ENCODE measurements at regions not wholly inside any gene's neighbourhood (a gene's known extent, or its start where the extent isn't known, plus 50 kb on each side); places are given as distances from the start of the nearest gene placed in this dataset.

GRCh38 chrX:5650904-5651303, 577.8 kb downstream of the NLGN4X start:
- Histone ChIP-seq H3K4me2 (ENCODE audit: insufficient read depth, low read length) (no peak overlapping the region), H3K27me3 (ENCODE audit: control insufficient read depth in 2 of 2, insufficient read depth in 2 of 2, low read length in 2 of 2) (no peaks in the 10 kb centered on the region), H4K20me1 (replicated peaks; ENCODE audit: control insufficient read depth, insufficient read depth, low read length) (no peaks in the 10 kb centered on the region), H2AFZ (ENCODE audit: low read depth, low read length) (no peak overlapping the region), H3K9me3 (replicated peaks; ENCODE audit: control insufficient read depth, insufficient read depth, low read depth, low read length) (no peaks in the 10 kb centered on the region), H3K27ac (ENCODE audit: extremely low read depth, low read depth, low read length) (no peak overlapping the region), H3K4me1 (replicated peaks in 1 of 2; ENCODE audit: control insufficient read depth in 2 of 2, insufficient read depth in 2 of 2, low read length in 2 of 2) (no peaks in the 10 kb centered on the region), H3K36me3 (ENCODE audit: control insufficient read depth, insufficient read depth, low read length) (no peaks in the 10 kb centered on the region), H3K79me2 (ENCODE audit: control insufficient read depth, insufficient read depth, low read length) (no peaks in the 10 kb centered on the region), H3K4me3 (no peak overlapping the region), H3K9ac (ENCODE audit: insufficient read depth in 1 of 2, low read depth in 2 of 2, low read length in 2 of 2) (no peak overlapping the region), H3K9me1 (ENCODE audit: control insufficient read depth, insufficient read depth, low read length) (no peaks in the 10 kb centered on the region)
- FAIRE-seq = no peak
- in situ Hi-C loops (cut with MboI) (no loop called here), intact Hi-C loops (cut with micrococcal nuclease) (no loop called here)
- ATAC-seq = no peak
- no peak for DNase-seq (ENCODE audit: extremely low read depth in 1 of 4, low spot score in 3 of 4)
- 0% methylated on average over 3 of the region's 3 CpGs for WGBS (ENCODE audit: insufficient coverage, low coverage, missing lambda C conversion rate)
- no peak for TF ChIP-seq RHOXF2B (CRISPR knock-in tag; conservative IDR thresholded peaks at IDR 0.05)
- POLR2A ChIA-PET = no interaction called here
- no TSS peak for BruUV-seq (replicated peaks)
- CTCF ChIA-PET (ENCODE audit: low intra/inter-chr PET ratio) = no interaction called here

GRCh38 chrX:5648941-5649568, 579.6 kb downstream of the NLGN4X start:
- Histone ChIP-seq H3K9ac (ENCODE audit: insufficient read depth in 1 of 2, low read depth in 2 of 2, low read length in 2 of 2) (no peak overlapping the region), H3K4me3 (no peak overlapping the region), H3K9me1 (ENCODE audit: control insufficient read depth, insufficient read depth, low read length) (no peaks in the 10 kb centered on the region), H3K27me3 (ENCODE audit: control insufficient read depth in 2 of 2, insufficient read depth in 2 of 2, low read length in 2 of 2) (no peaks in the 10 kb centered on the region), H3K36me3 (ENCODE audit: control insufficient read depth, insufficient read depth, low read length) (no peaks in the 10 kb centered on the region), H2AFZ (ENCODE audit: low read depth, low read length) (no peak overlapping the region), H3K27ac (ENCODE audit: extremely low read depth, low read depth, low read length) (no peak overlapping the region), H3K9me3 (replicated peaks; ENCODE audit: control insufficient read depth, insufficient read depth, low read depth, low read length) (no peaks in the 10 kb centered on the region), H4K20me1 (replicated peaks; ENCODE audit: control insufficient read depth, insufficient read depth, low read length) (no peaks in the 10 kb centered on the region), H3K4me2 (ENCODE audit: insufficient read depth, low read length) (no peak overlapping the region), H3K79me2 (ENCODE audit: control insufficient read depth, insufficient read depth, low read length) (no peaks in the 10 kb centered on the region), H3K4me1 (replicated peaks in 1 of 2; ENCODE audit: control insufficient read depth in 2 of 2, insufficient read depth in 2 of 2, low read length in 2 of 2) (no peaks in the 10 kb centered on the region)
- ATAC-seq (no peak), FAIRE-seq (no peak), DNase-seq (ENCODE audit: extremely low read depth in 1 of 4, low spot score in 3 of 4) (no peak)
- WGBS (ENCODE audit: insufficient coverage, low coverage, missing lambda C conversion rate) = 1% methylated on average over 11 of the region's 12 CpGs
- in situ Hi-C loops (cut with MboI) = no loop called here
- ChIA-PET CTCF (ENCODE audit: low intra/inter-chr PET ratio) (no interaction called here), POLR2A (no interaction called here)
- intact Hi-C loops (cut with micrococcal nuclease) = no loop called here
- no TSS peak for BruUV-seq (replicated peaks)
- TF ChIP-seq RERE (CRISPR knock-in tag; IDR thresholded peaks at IDR 0.05; ENCODE audit: borderline replicate concordance) (no peak), TEAD1 (CRISPR knock-in tag; IDR thresholded peaks at IDR 0.05) (no peak), NCOA6 (IDR thresholded peaks at IDR 0.05) (no peak), USF1 (CRISPR knock-in tag; IDR thresholded peaks at IDR 0.05) (no peak), RNF2 (IDR thresholded peaks at IDR 0.05) (no peak), THRAP3 (IDR thresholded peaks at IDR 0.05; ENCODE audit: borderline replicate concordance) (no peak), BRF2 (IDR thresholded peaks at IDR 0.05; ENCODE audit: borderline replicate concordance, insufficient read depth, insufficient read length) (no peak), ILK (tag; IDR thresholded peaks at IDR 0.05; ENCODE audit: borderline replicate concordance, low read depth) (no peak)
